HG03442 (cell line): ENCODE measurements at regions not wholly inside any gene's neighbourhood (a gene's known extent, or its start where the extent isn't known, plus 50 kb on each side); places are given as distances from the start of the nearest gene placed in this dataset.
"Not testable (repeated sequence)": the region's sequence is repeated elsewhere in the genome, so short reads cannot be mapped to it uniquely, and the experiment has no call there.

ENCODE experiments used
- ATAC-seq: cut with Tn5 transposase; IDR thresholded peaks from one replicate; pipeline ENCODE4 v1.9.1; 2021; ENCODE audit warnings: mild to moderate bottlenecking, moderate library complexity; ENCODE audit not compliant: unreplicated experiment

DNA sequence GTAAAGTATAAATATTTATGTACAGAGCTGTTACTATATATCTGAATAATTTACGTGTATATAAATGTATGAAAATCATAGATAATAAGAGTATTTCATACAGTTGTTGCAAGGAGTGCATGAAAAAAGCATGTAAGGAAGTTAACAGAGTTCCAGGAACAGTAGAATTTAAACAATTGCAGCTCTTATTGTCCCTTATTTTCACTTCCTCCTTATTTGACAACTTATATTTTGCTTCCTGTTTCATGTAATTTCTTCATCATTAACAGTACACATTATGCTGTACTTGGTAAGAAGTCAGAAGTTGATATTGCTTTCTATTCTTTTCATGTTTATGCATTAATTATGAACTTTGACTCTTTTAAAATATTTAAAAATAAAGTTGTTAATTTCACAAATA lies 681.5 kb downstream of the LRRIQ3 start:
- ATAC-seq, result no peak

DNA sequence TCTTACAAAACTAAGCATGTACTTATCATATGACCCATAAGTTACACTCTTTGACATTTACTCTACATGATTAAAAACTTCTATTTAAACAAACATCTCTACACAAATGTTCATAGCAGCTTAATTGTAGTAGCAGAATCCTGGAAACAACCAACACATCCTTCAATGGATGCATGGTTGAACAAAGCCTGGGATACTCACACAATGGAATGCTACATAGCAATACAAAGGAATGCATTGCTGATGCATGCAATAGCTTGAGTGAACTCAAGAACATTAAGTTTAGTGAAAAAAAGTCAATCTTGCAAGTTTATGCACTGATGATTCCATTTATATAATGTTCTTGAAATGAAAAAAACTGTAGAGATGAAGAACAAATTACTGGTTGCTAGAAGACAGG lies 686.9 kb downstream of the LRRIQ3 start:
- ATAC-seq, result no peak

DNA sequence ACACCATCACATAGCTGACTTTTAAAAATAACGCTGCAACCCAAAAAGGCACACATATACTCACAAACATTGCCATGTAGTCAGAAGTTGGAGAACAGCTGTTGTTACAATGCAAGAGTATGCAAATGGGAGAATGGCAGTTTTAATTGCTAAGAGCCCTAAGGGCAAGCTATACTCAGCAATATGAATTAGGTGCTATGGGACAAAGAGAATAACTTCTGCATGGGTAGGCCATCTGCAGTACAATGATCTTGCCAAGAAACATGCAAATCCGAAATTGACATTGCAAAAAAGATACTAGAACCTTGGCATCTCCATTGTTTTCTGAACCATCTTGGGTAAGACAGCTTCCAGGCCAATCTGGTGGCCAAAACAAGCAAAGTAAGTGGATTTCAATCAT lies 697.8 kb downstream of the LRRIQ3 start:
- ATAC-seq, result no peak

DNA sequence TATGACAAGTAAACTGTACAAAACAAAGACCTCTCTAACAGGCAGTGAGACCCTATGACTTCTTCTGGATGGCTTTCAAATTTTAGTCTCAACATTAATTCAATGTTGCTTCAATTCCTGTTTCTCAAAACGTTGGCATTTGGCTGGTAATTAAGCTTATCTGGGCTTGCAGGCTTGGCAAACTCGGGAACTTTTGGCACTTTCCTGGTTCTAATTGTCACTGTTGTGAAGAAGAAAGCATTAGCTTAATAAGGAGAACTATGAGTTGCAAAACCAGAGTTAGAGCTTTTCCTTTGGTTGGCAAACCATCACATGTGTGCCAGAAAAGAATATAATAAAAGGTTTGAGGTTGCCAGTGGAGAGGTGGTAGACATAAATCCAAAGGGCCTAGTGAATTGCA lies 698.3 kb downstream of the LRRIQ3 start:
- ATAC-seq, result no peak

DNA sequence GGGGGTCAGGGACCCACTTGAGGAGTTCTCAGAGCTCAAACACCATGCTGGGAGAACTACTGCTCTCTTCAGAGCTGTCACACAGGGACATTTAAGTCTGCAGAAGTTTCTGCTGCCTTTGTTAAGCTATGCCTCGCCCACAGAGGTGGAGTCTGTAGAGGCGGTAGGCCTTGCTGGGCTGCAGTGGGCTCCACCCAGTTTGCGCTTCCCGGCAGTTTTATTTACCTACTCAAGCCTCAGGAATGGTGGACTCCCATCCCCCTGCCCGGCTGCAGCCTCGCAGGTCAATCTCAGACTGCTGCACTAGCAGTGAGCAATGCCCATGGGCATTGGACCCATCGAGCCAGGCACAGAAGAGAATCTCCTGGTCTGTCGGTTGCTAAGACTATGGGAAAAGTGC lies 706.4 kb downstream of the LRRIQ3 start:
- ATAC-seq, result no peak

DNA sequence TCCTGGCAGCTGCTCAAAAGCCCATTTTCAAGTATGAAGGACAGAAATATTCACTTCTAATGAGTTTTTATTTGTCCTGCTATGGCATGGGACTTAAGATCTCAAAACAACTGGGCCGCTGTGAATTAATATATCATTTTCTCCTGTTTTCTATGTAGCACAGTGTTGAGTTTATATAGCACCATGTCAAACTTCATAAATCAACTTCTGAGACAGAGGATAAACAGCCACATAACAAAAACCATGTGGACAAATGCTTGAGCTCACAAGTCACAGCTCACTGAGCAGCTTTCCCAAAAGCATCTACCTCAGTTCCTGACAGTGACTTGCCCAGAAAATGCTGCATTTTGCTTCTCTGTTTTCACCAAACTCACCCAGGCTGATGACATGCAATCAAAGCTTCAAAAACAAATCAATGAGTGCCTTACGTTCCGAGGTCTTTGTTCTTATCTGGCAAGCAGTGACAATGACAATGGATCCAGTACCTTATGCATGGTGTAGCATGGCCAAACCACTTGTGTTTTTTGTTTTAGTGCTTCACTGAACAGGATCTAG lies 722.6 kb downstream of the LRRIQ3 start:
- ATAC-seq, result no peak

DNA sequence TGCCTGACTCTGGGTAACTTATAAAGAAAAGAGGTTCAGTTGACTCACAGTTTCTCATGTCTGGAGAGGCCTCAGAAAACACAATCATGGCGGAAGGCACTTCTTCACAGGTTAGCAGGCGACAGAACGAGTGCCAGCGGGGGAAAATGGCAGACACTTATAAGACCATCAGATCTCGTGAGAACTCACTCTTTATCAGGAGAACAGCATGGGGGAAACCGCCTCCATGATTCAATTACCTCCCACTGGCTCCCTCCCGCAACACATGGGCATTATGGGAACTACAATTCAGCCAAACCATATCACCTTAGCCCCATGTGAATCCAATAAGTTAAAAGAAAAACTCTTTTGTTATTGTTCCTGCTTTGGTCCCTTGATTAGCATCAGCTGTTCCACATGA lies 725.2 kb downstream of the LRRIQ3 start:
- ATAC-seq, result no peak

DNA sequence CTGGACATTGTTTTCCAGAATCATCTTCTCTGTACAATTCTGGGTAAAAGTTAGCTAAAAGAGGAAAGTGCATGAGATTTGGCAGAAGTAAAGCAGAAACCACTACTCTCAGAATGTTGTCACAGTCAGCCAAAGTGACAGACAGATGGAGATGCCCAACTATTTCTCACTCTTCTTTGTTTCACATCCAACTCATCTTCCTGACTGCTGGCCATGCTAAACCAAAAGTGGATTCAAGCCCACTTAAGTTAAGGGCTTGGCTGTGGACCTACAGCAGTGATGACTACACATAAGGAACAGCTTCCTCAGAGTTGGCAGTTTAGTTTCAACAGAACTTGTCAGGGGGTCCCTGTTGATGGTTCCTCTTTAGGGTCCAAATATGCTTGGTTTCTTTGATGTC lies 730.2 kb downstream of the LRRIQ3 start:
- no peak for ATAC-seq

DNA sequence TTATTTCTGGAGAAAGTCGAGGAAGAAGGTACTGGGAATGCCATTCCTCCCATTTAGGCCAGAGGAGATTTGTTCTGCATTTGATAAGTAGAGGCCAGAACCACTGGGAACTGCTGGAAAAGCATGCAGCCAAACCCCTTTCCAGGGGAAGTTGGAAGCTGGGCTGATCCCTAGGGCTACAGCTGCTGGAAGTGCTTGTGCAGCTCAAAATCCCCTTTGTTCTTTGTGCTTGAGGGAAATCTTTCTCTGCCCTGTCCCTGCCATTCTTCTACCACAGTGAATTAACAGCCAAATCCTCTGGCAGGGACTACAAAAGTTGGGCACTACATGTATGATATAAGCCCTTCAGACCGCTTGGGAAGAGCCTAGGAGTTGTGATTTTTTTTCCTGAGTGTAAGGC lies 734.1 kb downstream of the LRRIQ3 start:
- no peak for ATAC-seq

DNA sequence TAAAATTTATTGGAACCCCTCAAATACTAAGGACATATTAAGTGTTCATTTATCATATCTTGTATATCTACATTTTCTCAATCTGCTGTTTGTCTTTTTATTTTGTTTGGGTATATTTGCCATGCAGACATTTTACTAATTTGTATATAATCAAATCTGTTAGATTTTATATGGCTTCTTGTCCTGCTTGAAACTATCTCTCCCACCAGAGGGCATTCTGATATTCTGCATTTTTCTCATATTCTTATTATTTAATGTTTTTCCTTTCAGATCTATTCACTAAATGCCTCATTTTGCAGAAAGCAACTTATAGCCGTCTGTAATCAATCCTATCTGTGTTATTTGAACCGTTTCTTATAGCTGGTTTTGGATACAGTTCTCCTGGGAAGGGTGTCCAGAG lies 745.5 kb downstream of the LRRIQ3 start:
- no peak for ATAC-seq

DNA sequence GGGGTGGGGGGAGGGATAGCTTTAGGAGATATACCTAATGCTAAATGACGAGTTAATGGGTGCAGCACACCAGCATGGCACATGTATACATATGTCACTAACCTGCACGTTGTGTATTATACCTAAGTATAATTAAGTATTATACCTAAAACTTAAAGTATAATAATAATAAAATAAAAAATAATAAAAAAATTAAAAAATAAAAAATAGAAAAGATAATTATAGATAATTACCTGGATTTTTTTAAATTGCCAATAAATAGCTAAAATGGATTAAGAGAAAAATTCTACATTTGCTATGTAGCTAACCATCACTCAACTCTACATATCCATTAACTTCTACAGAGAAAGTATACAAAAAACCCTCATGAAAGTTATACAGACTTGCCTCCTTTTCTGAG lies 747.3 kb downstream of the LRRIQ3 start:
- not testable (repeated sequence) for ATAC-seq

DNA sequence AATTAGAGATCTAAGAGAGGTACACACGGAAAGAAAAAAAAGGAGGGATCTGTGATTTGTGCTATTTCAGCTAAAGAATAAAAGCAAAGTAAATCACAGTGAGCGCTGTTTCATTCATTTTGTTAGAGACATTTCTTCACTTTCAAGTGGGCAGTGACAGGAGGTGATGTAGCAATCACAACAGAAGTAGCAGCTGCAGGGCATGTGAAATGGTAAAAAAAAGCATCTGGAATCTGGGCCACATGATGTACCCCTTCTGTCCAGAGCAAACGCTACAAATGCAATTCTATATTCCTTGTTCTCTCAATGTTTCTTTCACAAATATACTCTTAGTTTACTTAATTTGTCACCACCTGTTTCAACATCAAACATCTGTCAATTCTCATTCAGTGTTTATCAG lies 786.5 kb downstream of the LRRIQ3 start:
- ATAC-seq, result no peak

DNA sequence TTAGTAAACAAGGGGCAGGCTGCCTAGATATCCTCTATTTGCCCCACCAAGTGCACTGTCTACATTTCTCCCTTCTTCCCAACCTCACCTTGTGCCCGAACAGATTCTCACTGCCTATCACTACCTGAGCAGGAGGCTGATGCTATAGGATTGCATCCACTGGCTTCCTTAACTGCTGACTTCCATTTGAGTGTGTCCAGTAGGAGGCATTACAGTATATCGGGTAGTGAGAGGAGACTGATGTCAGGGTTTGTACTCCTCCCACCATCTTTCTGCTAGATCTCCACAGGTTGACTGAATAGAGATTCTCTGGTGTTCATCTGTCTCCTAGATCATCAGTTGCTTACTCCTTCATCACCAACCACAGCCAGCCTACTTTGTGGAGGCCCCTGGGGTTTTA lies 796.3 kb downstream of the LRRIQ3 start:
- ATAC-seq, result no peak

DNA sequence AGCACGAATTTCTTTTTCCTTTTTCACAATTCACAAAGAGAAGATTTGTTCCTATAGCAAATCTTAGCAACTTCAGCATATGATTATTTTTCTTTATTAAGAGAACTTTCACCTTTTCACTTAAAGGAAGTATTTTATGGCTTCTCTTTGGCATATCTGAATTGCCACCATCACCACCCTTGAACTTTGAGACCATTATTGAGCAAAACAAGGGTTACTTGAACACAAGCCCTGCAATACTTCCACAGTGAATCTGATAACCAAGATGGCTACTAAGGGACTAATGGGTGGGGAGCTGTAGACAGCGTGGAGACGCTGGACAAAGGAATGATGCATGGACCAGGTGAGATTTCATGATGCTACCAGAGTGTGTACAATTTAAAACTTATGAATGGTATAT lies 815.0 kb downstream of the LRRIQ3 start:
- ATAC-seq, result no peak

DNA sequence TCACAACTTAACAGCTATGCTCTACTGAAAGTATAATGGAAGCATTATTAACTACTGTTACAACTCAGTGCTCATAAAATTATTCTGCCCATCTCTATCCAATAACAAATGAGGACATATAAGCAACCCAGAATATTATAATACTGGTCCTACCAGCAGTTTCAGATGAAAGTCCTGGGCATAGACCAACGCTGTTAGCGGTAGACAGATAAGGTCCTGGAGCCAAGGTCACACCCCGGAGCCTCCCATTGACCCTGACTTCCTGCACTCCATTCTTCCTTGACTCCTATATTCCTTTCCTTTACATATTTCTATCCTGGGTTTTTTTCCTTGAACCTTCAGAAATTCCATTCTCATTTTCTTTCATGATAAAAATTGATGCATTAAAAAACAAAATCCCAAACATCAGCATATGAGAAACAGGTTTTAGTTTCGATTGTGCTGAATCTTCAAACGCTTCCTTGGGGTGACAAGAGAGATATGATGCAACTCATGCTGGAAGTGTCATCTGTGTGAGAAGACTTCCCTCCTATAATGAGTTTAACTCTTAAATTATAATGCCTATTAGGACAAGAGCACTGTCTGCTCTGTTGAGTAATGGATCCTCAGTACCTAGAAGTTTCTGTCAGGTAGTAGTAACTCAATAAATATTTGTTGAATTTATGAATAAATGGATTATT lies 831.1 kb downstream of the LRRIQ3 start:
- ATAC-seq, result no peak

DNA sequence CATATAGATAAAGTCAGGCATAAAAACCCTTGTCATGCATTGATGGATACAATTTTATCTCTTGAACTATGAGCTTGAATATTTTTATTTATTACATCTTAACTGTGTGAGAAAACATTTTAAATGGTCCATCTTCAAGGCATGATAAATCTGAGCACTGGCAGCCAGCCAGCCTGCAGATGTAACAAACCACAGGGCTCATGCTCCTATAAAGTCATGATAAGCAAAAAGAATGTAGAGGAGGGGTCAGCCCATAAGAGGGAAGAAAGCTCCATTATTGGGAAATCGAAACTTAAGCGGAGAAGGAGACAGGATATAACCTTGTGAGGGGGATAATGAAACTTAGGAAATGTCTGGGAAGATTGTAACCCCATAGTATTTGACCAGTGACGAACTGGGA lies 839.0 kb downstream of the LRRIQ3 start:
- ATAC-seq, result no peak

DNA sequence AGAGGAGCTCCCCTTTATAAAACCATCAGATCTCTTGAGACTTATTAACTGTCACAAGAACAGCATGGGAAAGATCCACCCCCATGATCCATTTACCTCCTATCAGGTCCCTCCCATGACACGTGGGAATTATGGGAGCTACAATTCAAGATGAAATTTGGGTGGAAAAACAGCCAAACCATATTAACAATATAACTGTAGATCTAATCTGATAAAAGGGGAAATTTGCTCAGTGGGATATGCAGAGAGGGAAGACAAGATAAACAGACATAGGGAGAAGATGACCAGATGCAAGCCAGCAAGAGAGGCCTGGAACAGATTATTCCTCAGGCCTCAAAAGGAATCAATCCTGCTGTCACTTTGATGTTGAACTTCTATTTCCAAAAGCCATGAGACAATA lies 841.5 kb downstream of the LRRIQ3 start:
- no peak for ATAC-seq

DNA sequence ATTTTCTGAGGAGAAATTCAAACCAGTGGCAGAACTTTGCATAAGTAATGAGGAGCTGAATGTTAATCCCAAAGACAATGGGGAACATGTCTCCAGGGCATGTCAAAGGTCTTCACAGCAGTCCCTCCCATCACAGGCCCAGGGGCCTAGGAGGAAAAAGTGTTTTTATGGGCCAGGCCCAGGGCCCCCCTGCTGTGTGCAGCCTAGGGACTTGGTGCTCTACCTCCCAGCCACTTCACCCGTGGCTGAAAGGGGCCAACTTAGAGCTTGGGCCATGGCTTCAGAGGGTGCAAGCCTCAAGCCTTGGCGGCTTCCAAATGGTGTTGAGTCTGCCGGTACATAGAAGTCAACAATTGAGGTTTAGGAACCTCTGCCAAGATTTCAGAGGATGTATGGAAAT lies 854.0 kb downstream of the LRRIQ3 start:
- ATAC-seq, result no peak

DNA sequence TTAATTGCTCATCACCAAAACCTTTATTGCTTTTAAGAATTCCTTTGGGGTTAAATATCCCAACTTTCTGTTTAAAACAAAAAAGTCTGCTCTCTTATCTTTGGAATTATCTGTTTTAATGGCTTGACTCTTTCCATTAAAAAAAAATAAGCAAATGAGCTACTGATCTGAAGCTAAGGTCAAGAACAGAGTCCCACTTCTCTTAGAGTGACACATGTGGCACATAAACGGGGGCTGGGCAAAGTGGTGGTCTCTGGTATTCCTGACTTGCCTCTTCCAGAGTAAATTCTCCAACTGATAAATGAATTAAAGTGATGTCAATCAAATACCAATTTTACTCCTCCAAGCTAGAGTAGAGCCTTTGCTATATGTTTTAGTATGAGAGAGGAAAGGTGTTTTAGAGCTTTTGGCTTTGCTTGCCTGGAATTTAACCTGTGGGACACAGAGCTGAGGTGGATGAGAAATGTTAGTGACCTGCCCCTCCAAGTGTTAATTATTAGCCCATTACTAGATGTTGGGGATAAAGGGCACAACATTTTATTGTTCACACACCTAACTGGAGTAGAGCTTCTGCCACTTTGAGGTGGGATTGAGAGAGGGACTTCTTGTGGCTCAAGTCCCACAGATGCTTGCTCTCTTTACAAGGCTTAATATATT lies 864.0 kb downstream of the LRRIQ3 start:
- no peak for ATAC-seq

DNA sequence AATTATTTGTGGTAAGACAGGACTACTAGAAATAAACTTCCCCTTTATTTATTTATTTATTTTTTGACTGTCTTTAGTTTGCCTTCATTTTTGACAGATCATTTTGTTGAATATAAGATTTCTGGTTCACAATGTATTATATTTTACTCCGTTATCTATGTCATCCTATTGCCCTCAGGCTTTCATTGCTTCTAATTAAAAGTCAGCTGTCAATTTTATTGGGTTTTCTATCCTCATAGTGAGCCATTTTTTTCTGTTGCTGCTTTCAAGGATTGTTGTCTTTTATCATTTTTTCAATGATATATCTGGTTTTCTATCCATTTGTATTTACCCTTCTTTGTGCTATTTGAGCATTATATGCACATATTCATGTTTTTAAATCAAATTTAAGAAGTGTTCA lies 866.2 kb downstream of the LRRIQ3 start:
- no peak for ATAC-seq

DNA sequence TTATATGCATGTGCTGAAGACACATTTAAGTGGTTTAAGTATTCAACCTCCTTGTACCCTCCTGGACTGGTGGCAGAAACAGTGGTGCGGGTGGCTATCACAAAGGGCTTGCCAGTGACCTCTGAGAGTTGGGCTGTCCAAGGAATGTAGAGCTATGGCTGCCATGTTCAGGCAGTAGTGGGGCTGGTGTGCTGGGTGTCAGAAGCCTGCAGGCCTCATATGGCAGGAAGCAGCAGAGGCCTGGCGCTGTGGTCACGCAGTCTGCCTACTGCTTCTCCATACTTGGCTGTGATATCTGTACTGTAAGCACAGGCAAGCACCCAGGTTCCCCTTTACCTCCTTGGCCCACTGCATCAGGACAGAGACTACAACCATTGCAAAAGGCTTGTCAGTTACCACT lies 870.0 kb downstream of the LRRIQ3 start:
- ATAC-seq, result no peak

DNA sequence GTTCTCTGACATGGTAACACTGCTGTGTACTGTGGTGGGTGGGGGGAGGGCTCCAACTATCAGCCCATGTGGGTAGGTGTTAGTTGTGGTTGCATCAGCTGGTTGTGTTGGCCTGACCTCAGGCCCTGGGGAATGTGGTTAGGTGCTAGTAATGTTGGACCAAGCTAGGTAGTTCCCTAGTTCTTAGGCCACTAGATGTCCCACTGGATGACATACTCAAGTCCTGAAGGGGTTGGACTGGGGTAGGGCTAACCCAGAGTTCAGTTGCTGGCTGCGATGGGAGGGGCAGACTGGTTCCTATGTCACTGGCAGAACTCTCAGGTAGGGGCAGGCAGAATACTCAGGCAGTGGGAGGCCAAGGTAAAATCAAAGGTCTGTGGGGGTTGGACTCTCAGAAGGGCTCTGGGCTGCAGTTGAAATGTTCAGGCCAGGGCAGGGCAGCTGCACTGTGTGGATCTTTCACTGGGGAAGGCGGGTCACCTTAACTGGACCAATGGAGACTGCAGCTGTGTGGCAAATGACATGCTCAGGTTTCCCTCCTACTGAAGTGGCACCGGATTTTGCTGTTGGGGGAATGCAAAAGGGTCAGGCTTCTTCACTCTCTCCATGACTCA lies 870.7 kb downstream of the LRRIQ3 start:
- ATAC-seq, result no peak
